ENCODE measurements at regions not wholly inside any gene's neighbourhood (a gene's known extent, or its start where the extent isn't known, plus 50 kb on each side); places are given as distances from the start of the nearest gene placed in this dataset.

- Histone ChIP-seq H3K4me1 (ENCODE audit: control insufficient read depth, insufficient read depth, low read length) (no peaks in the 10 kb centered on the region), H3K9me3 (ENCODE audit: control insufficient read depth, low read length) (no peaks in the 10 kb centered on the region), H3K36me3 (ENCODE audit: control insufficient read depth, insufficient read depth, low read length) (no peaks in the 10 kb centered on the region), H3K4me3 (ENCODE audit: low read length) (no peak overlapping the region), H3K27me3 (ENCODE audit: control insufficient read depth, insufficient read depth, low read length) (no peaks in the 10 kb centered on the region), H3K9ac (ENCODE audit: low read length) (no peak overlapping the region)
Measured at GRCh38 chr3:72635551-72635950, 212.7 kb downstream of the SHQ1 start.

GRCh38 chr3:72634128-72634527, 214.1 kb downstream of the SHQ1 start:
- no peak overlapping the region for H3K9ac ChIP-seq (ENCODE audit: low read length)
- H3K36me3 ChIP-seq (ENCODE audit: control insufficient read depth, insufficient read depth, low read length) = no peaks in the 10 kb centered on the region
- no peaks in the 10 kb centered on the region for H3K9me3 ChIP-seq (ENCODE audit: control insufficient read depth, low read length)
- no peaks in the 10 kb centered on the region for H3K27me3 ChIP-seq (ENCODE audit: control insufficient read depth, insufficient read depth, low read length)
- H3K4me1 ChIP-seq (ENCODE audit: control insufficient read depth, insufficient read depth, low read length) = peaks cover 14% of the 10 kb centered on the region
- H3K4me3 ChIP-seq (ENCODE audit: low read length) = no peak overlapping the region

- H3K27me3 ChIP-seq (ENCODE audit: control insufficient read depth, insufficient read depth, low read length) = no peaks in the 10 kb centered on the region
- no peak overlapping the region for H3K4me3 ChIP-seq (ENCODE audit: low read length)
- no peaks in the 10 kb centered on the region for H3K36me3 ChIP-seq (ENCODE audit: control insufficient read depth, insufficient read depth, low read length)
- H3K9me3 ChIP-seq (ENCODE audit: control insufficient read depth, low read length) = no peaks in the 10 kb centered on the region
- peaks cover 18% of the 10 kb centered on the region for H3K4me1 ChIP-seq (ENCODE audit: control insufficient read depth, insufficient read depth, low read length)
- H3K9ac ChIP-seq (ENCODE audit: low read length) = no peak overlapping the region
Measured at GRCh38 chr3:72633534-72633933, 214.7 kb downstream of the SHQ1 start.

GRCh38 chr3:72633121-72633520, 215.1 kb downstream of the SHQ1 start:
- H3K27me3 ChIP-seq (ENCODE audit: control insufficient read depth, insufficient read depth, low read length) = no peaks in the 10 kb centered on the region
- H3K4me3 ChIP-seq (ENCODE audit: low read length) = no peak overlapping the region
- H3K9me3 ChIP-seq (ENCODE audit: control insufficient read depth, low read length) = no peaks in the 10 kb centered on the region
- peaks cover 22% of the 10 kb centered on the region for H3K4me1 ChIP-seq (ENCODE audit: control insufficient read depth, insufficient read depth, low read length)
- no peaks in the 10 kb centered on the region for H3K36me3 ChIP-seq (ENCODE audit: control insufficient read depth, insufficient read depth, low read length)
- H3K9ac ChIP-seq (ENCODE audit: low read length) = no peak overlapping the region

- Histone ChIP-seq H3K9ac (ENCODE audit: low read length) (no peak overlapping the region), H3K9me3 (ENCODE audit: control insufficient read depth, low read length) (no peaks in the 10 kb centered on the region), H3K36me3 (ENCODE audit: control insufficient read depth, insufficient read depth, low read length) (no peaks in the 10 kb centered on the region), H3K4me1 (ENCODE audit: control insufficient read depth, insufficient read depth, low read length) (peaks cover 26% of the 10 kb centered on the region), H3K27me3 (ENCODE audit: control insufficient read depth, insufficient read depth, low read length) (no peaks in the 10 kb centered on the region), H3K4me3 (ENCODE audit: low read length) (no peak overlapping the region)
Measured at GRCh38 chr3:72632129-72632528, 216.1 kb downstream of the SHQ1 start.

GRCh38 chr3:72630969-72631344, 217.3 kb downstream of the SHQ1 start:
- Histone ChIP-seq H3K36me3 (ENCODE audit: control insufficient read depth, insufficient read depth, low read length) (no peaks in the 10 kb centered on the region), H3K4me1 (ENCODE audit: control insufficient read depth, insufficient read depth, low read length) (peaks cover 26% of the 10 kb centered on the region), H3K9ac (ENCODE audit: low read length) (no peak overlapping the region), H3K4me3 (ENCODE audit: low read length) (no peak overlapping the region), H3K9me3 (ENCODE audit: control insufficient read depth, low read length) (no peaks in the 10 kb centered on the region), H3K27me3 (ENCODE audit: control insufficient read depth, insufficient read depth, low read length) (no peaks in the 10 kb centered on the region)

- H3K9me3 ChIP-seq (ENCODE audit: control insufficient read depth, low read length) = no peaks in the 10 kb centered on the region
- H3K36me3 ChIP-seq (ENCODE audit: control insufficient read depth, insufficient read depth, low read length) = no peaks in the 10 kb centered on the region
- H3K27me3 ChIP-seq (ENCODE audit: control insufficient read depth, insufficient read depth, low read length) = no peaks in the 10 kb centered on the region
Measured at GRCh38 chr3:72630327-72630968, 217.8 kb downstream of the SHQ1 start.

GRCh38 chr3:72629191-72629631, 219.0 kb downstream of the SHQ1 start:
- no peak overlapping the region for H3K9ac ChIP-seq (ENCODE audit: low read length)
- peaks cover 26% of the 10 kb centered on the region for H3K4me1 ChIP-seq (ENCODE audit: control insufficient read depth, insufficient read depth, low read length)
- H3K36me3 ChIP-seq (ENCODE audit: control insufficient read depth, insufficient read depth, low read length) = no peaks in the 10 kb centered on the region
- no peak overlapping the region for H3K4me3 ChIP-seq (ENCODE audit: low read length)
- no peaks in the 10 kb centered on the region for H3K9me3 ChIP-seq (ENCODE audit: control insufficient read depth, low read length)
- no peaks in the 10 kb centered on the region for H3K27me3 ChIP-seq (ENCODE audit: control insufficient read depth, insufficient read depth, low read length)

More at GRCh38 chr3:72630327-72630968, 217.8 kb downstream of the SHQ1 start:
- H3K4me3 ChIP-seq (ENCODE audit: low read length) = no peak overlapping the region
- H3K9ac ChIP-seq (ENCODE audit: low read length) = no peak overlapping the region
- peaks cover 26% of the 10 kb centered on the region for H3K4me1 ChIP-seq (ENCODE audit: control insufficient read depth, insufficient read depth, low read length)

- Histone ChIP-seq H3K4me3 (ENCODE audit: low read length) (no peak overlapping the region), H3K4me1 (ENCODE audit: control insufficient read depth, insufficient read depth, low read length) (peaks cover 26% of the 10 kb centered on the region), H3K27me3 (ENCODE audit: control insufficient read depth, insufficient read depth, low read length) (no peaks in the 10 kb centered on the region), H3K9ac (ENCODE audit: low read length) (no peak overlapping the region), H3K9me3 (ENCODE audit: control insufficient read depth, low read length) (no peaks in the 10 kb centered on the region), H3K36me3 (ENCODE audit: control insufficient read depth, insufficient read depth, low read length) (no peaks in the 10 kb centered on the region)
Measured at GRCh38 chr3:72628065-72628464, 220.2 kb downstream of the SHQ1 start.

- peaks cover 26% of the 10 kb centered on the region for H3K4me1 ChIP-seq (ENCODE audit: control insufficient read depth, insufficient read depth, low read length)
- H3K9me3 ChIP-seq (ENCODE audit: control insufficient read depth, low read length) = no peaks in the 10 kb centered on the region
- H3K9ac ChIP-seq (ENCODE audit: low read length) = no peak overlapping the region
- H3K36me3 ChIP-seq (ENCODE audit: control insufficient read depth, insufficient read depth, low read length) = no peaks in the 10 kb centered on the region
- H3K4me3 ChIP-seq (ENCODE audit: low read length) = no peak overlapping the region
- H3K27me3 ChIP-seq (ENCODE audit: control insufficient read depth, insufficient read depth, low read length) = no peaks in the 10 kb centered on the region
Measured at GRCh38 chr3:72627271-72627670, 221.0 kb downstream of the SHQ1 start.

- peaks cover 26% of the 10 kb centered on the region for H3K4me1 ChIP-seq (ENCODE audit: control insufficient read depth, insufficient read depth, low read length)
- no peaks in the 10 kb centered on the region for H3K9me3 ChIP-seq (ENCODE audit: control insufficient read depth, low read length)
- H3K9ac ChIP-seq (ENCODE audit: low read length) = no peak overlapping the region
- no peaks in the 10 kb centered on the region for H3K36me3 ChIP-seq (ENCODE audit: control insufficient read depth, insufficient read depth, low read length)
- H3K4me3 ChIP-seq (ENCODE audit: low read length) = no peak overlapping the region
- H3K27me3 ChIP-seq (ENCODE audit: control insufficient read depth, insufficient read depth, low read length) = no peaks in the 10 kb centered on the region
Measured at GRCh38 chr3:72625602-72626337, 222.5 kb downstream of the SHQ1 start.

GRCh38 chr3:72624656-72625055, 223.6 kb downstream of the SHQ1 start:
- peaks cover 18% of the 10 kb centered on the region for H3K4me1 ChIP-seq (ENCODE audit: control insufficient read depth, insufficient read depth, low read length)
- H3K9me3 ChIP-seq (ENCODE audit: control insufficient read depth, low read length) = no peaks in the 10 kb centered on the region
- no peaks in the 10 kb centered on the region for H3K27me3 ChIP-seq (ENCODE audit: control insufficient read depth, insufficient read depth, low read length)
- H3K4me3 ChIP-seq (ENCODE audit: low read length) = no peak overlapping the region
- no peak overlapping the region for H3K9ac ChIP-seq (ENCODE audit: low read length)
- H3K36me3 ChIP-seq (ENCODE audit: control insufficient read depth, insufficient read depth, low read length) = no peaks in the 10 kb centered on the region

Measured in mucosa of stomach (tissue), 1 donor.